ENCODE measurements at regions not wholly inside any gene's neighbourhood (a gene's known extent, or its start where the extent isn't known, plus 50 kb on each side); places are given as distances from the start of the nearest gene placed in this dataset.

GRCh38 chrX:144809025-144809424, 438.3 kb upstream of the SPANXN1 start (continued):
- no peak for TF ChIP-seq GTF2I (CRISPR knock-in tag; conservative IDR thresholded peaks at IDR 0.05)
- TF ChIP-seq, protein P1, sequence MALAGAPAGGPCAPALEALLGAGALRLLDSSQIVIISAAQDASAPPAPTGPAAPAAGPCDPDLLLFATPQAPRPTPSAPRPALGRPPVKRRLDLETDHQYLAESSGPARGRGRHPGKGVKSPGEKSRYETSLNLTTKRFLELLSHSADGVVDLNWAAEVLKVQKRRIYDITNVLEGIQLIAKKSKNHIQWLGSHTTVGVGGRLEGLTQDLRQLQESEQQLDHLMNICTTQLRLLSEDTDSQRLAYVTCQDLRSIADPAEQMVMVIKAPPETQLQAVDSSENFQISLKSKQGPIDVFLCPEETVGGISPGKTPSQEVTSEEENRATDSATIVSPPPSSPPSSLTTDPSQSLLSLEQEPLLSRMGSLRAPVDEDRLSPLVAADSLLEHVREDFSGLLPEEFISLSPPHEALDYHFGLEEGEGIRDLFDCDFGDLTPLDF (CRISPR knock-in tag; IDR thresholded peaks at IDR 0.05) = no peak
- no peak for TF ChIP-seq ZNF121 (CRISPR knock-in tag; IDR thresholded peaks at IDR 0.05)
- TF ChIP-seq ATF1 (CRISPR knock-in tag; IDR thresholded peaks at IDR 0.05) = no peak

GRCh38 chrX:144810539-144810938, 436.8 kb upstream of the SPANXN1 start:
- Mint-ChIP-seq H3K9me3 (peaks cover 35% of the 10 kb centered on the region), H3K4me1 (no peaks in the 10 kb centered on the region)
- no peak for ATAC-seq

More at GRCh38 chrX:144810539-144810938, 436.8 kb upstream of the SPANXN1 start:
- Mint-ChIP-seq H3K4me3 (no peak overlapping the region), H3K36me3 (peaks cover 28% of the 10 kb centered on the region), H3K27ac (no peak overlapping the region), H3K27me3 (ENCODE audit: low read depth) (no peaks in the 10 kb centered on the region; the same call in 1 of the 2 replicates)
- TF ChIP-seq GABPB1 (CRISPR knock-in tag; IDR thresholded peaks at IDR 0.05) (no peak), ZNF425 (CRISPR knock-in tag; conservative IDR thresholded peaks at IDR 0.05) (no peak), ZNF416 (CRISPR knock-in tag; IDR thresholded peaks at IDR 0.05) (no peak), ZNF423 (CRISPR knock-in tag; IDR thresholded peaks at IDR 0.05) (no peak), SMAD4 (CRISPR knock-in tag; IDR thresholded peaks at IDR 0.05) (no peak), CREM (CRISPR knock-in tag; IDR thresholded peaks at IDR 0.05) (no peak), ZNF671 (CRISPR knock-in tag; IDR thresholded peaks at IDR 0.05) (no peak)
- TF ChIP-seq, protein P2, sequence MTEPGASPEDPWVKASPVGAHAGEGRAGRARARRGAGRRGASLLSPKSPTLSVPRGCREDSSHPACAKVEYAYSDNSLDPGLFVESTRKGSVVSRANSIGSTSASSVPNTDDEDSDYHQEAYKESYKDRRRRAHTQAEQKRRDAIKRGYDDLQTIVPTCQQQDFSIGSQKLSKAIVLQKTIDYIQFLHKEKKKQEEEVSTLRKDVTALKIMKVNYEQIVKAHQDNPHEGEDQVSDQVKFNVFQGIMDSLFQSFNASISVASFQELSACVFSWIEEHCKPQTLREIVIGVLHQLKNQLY (CRISPR knock-in tag; IDR thresholded peaks at IDR 0.05) = no peak
- TF ChIP-seq, protein P3, sequence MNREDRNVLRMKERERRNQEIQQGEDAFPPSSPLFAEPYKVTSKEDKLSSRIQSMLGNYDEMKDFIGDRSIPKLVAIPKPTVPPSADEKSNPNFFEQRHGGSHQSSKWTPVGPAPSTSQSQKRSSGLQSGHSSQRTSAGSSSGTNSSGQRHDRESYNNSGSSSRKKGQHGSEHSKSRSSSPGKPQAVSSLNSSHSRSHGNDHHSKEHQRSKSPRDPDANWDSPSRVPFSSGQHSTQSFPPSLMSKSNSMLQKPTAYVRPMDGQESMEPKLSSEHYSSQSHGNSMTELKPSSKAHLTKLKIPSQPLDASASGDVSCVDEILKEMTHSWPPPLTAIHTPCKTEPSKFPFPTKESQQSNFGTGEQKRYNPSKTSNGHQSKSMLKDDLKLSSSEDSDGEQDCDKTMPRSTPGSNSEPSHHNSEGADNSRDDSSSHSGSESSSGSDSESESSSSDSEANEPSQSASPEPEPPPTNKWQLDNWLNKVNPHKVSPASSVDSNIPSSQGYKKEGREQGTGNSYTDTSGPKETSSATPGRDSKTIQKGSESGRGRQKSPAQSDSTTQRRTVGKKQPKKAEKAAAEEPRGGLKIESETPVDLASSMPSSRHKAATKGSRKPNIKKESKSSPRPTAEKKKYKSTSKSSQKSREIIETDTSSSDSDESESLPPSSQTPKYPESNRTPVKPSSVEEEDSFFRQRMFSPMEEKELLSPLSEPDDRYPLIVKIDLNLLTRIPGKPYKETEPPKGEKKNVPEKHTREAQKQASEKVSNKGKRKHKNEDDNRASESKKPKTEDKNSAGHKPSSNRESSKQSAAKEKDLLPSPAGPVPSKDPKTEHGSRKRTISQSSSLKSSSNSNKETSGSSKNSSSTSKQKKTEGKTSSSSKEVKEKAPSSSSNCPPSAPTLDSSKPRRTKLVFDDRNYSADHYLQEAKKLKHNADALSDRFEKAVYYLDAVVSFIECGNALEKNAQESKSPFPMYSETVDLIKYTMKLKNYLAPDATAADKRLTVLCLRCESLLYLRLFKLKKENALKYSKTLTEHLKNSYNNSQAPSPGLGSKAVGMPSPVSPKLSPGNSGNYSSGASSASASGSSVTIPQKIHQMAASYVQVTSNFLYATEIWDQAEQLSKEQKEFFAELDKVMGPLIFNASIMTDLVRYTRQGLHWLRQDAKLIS (CRISPR knock-in tag; IDR thresholded peaks at IDR 0.05; ENCODE audit: borderline replicate concordance) = no peak
- TF ChIP-seq, protein P4, sequence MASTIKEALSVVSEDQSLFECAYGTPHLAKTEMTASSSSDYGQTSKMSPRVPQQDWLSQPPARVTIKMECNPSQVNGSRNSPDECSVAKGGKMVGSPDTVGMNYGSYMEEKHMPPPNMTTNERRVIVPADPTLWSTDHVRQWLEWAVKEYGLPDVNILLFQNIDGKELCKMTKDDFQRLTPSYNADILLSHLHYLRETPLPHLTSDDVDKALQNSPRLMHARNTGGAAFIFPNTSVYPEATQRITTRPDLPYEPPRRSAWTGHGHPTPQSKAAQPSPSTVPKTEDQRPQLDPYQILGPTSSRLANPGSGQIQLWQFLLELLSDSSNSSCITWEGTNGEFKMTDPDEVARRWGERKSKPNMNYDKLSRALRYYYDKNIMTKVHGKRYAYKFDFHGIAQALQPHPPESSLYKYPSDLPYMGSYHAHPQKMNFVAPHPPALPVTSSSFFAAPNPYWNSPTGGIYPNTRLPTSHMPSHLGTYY (CRISPR knock-in tag; IDR thresholded peaks at IDR 0.05) = no peak
- ChIA-PET POLR2A (no interaction called here), CTCF (no interaction called here)
- DNase-seq (ENCODE audit: low spot score) = no peak

Data from WTC11 (cell line).